ENCODE measurements at regions not wholly inside any gene's neighbourhood (a gene's known extent, or its start where the extent isn't known, plus 50 kb on each side); places are given as distances from the start of the nearest gene placed in this dataset.

DNA sequence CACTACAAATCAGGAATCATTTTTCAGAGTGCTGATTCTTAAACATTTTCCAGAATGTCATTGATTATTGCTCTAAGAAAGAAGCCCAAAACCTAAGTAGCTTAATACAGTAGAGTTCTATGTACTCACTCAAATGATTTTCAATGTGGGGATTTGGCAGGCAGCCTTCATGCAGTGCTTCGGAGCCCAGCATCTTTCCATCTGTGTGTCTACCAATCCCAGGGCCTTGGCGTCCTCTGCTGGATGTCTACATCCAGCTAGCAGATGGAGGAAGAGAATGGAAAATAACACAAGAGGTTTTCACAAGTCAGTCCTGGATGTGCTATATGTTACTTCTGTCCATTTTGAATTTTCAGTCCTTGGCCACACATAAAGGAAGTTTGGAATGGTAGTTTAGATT lies 151.8 kb downstream of the RDH14 start:
- TF ChIP-seq, protein P1, sequence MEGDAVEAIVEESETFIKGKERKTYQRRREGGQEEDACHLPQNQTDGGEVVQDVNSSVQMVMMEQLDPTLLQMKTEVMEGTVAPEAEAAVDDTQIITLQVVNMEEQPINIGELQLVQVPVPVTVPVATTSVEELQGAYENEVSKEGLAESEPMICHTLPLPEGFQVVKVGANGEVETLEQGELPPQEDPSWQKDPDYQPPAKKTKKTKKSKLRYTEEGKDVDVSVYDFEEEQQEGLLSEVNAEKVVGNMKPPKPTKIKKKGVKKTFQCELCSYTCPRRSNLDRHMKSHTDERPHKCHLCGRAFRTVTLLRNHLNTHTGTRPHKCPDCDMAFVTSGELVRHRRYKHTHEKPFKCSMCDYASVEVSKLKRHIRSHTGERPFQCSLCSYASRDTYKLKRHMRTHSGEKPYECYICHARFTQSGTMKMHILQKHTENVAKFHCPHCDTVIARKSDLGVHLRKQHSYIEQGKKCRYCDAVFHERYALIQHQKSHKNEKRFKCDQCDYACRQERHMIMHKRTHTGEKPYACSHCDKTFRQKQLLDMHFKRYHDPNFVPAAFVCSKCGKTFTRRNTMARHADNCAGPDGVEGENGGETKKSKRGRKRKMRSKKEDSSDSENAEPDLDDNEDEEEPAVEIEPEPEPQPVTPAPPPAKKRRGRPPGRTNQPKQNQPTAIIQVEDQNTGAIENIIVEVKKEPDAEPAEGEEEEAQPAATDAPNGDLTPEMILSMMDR (IDR thresholded peaks at IDR 0.05): no peak
- no peak for TF ChIP-seq ZFX (IDR thresholded peaks at IDR 0.05; ENCODE audit: borderline replicate concordance)
